ENCODE measurements at regions not wholly inside any gene's neighbourhood (a gene's known extent, or its start where the extent isn't known, plus 50 kb on each side); places are given as distances from the start of the nearest gene placed in this dataset.

- peak overlapping the region; percentile 45 for H3K9ac ChIP-seq (ENCODE audit: low read length)
- H3K4me1 ChIP-seq (ENCODE audit: control insufficient read depth, insufficient read depth, low read length): peaks cover 32% of the 10 kb centered on the region
- peak overlapping the region; percentile 41; the same call in 1 of the 2 replicates for H3K27ac ChIP-seq (ENCODE audit: low read depth, low read length)
- no peaks in the 10 kb centered on the region for H3K36me3 ChIP-seq (ENCODE audit: control insufficient read depth, insufficient read depth, low read length)
- no peaks in the 10 kb centered on the region for H3K9me3 ChIP-seq (ENCODE audit: control insufficient read depth, insufficient read depth, low read depth, low read length)
- no peaks in the 10 kb centered on the region for H3K27me3 ChIP-seq (ENCODE audit: control insufficient read depth, insufficient read depth, low read length)
- H3K4me3 ChIP-seq (ENCODE audit: low read depth, low read length): no peak overlapping the region
Observed at GRCh38 chr9:12934545-12935272, 159.9 kb downstream of the LURAP1L start.

GRCh38 chr9:12935714-12936113 is 160.9 kb downstream of the LURAP1L start:
- H3K27me3 ChIP-seq (ENCODE audit: control insufficient read depth, insufficient read depth, low read length): no peaks in the 10 kb centered on the region
- H3K27ac ChIP-seq (ENCODE audit: low read depth, low read length): no peak overlapping the region; the same call in 1 of the 2 replicates
- no peak overlapping the region for H3K9ac ChIP-seq (ENCODE audit: low read length)
- no peaks in the 10 kb centered on the region for H3K9me3 ChIP-seq (ENCODE audit: control insufficient read depth, insufficient read depth, low read depth, low read length)
- H3K36me3 ChIP-seq (ENCODE audit: control insufficient read depth, insufficient read depth, low read length): no peaks in the 10 kb centered on the region
- H3K4me1 ChIP-seq (ENCODE audit: control insufficient read depth, insufficient read depth, low read length): peaks cover 30% of the 10 kb centered on the region
- H3K4me3 ChIP-seq (ENCODE audit: low read depth, low read length): no peak overlapping the region

- H3K9ac ChIP-seq (ENCODE audit: low read length): peak overlapping the region; percentile 40
- peaks cover 15% of the 10 kb centered on the region; the same call in 1 of the 2 replicates for H3K4me1 ChIP-seq (ENCODE audit: control insufficient read depth, insufficient read depth, low read length)
- H3K36me3 ChIP-seq (ENCODE audit: control insufficient read depth, insufficient read depth, low read length): peaks cover 39% of the 10 kb centered on the region
- H3K4me3 ChIP-seq (ENCODE audit: low read depth, low read length): peak overlapping the region; percentile 15; the same call in 1 of the 2 replicates
- H3K27ac ChIP-seq (ENCODE audit: low read depth, low read length): peak overlapping the region; percentile 30; the same call in 1 of the 2 replicates
- H3K27me3 ChIP-seq (ENCODE audit: control insufficient read depth, insufficient read depth, low read length): no peaks in the 10 kb centered on the region
- H3K9me3 ChIP-seq (ENCODE audit: control insufficient read depth, insufficient read depth, low read depth, low read length): peaks cover 17% of the 10 kb centered on the region; the same call in 1 of the 2 replicates
Observed at GRCh38 chr9:12954441-12954840, 179.6 kb downstream of the LURAP1L start.

- Histone ChIP-seq H3K4me1 (ENCODE audit: control insufficient read depth, insufficient read depth, low read length) (peaks cover 15% of the 10 kb centered on the region; the same call in 1 of the 2 replicates), H3K4me3 (ENCODE audit: low read depth, low read length) (peak overlapping the region; percentile 5; the same call in 1 of the 2 replicates), H3K27ac (ENCODE audit: low read depth, low read length) (peak overlapping the region; percentile 97; the same call in 1 of the 2 replicates), H3K27me3 (ENCODE audit: control insufficient read depth, insufficient read depth, low read length) (no peaks in the 10 kb centered on the region), H3K36me3 (ENCODE audit: control insufficient read depth, insufficient read depth, low read length) (peaks cover 49% of the 10 kb centered on the region), H3K9me3 (ENCODE audit: control insufficient read depth, insufficient read depth, low read depth, low read length) (peaks cover 17% of the 10 kb centered on the region; the same call in 1 of the 2 replicates), H3K9ac (ENCODE audit: low read length) (peak overlapping the region; percentile 70)
Observed at GRCh38 chr9:12955510-12956163, 180.8 kb downstream of the LURAP1L start.

- H3K9me3 ChIP-seq (ENCODE audit: control insufficient read depth, insufficient read depth, low read depth, low read length): peaks cover 17% of the 10 kb centered on the region; the same call in 1 of the 2 replicates
- no peaks in the 10 kb centered on the region for H3K27me3 ChIP-seq (ENCODE audit: control insufficient read depth, insufficient read depth, low read length)
- H3K9ac ChIP-seq (ENCODE audit: low read length): peak overlapping the region; percentile 70
- H3K27ac ChIP-seq (ENCODE audit: low read depth, low read length): peak overlapping the region; percentile 97; the same call in 1 of the 2 replicates
- H3K4me1 ChIP-seq (ENCODE audit: control insufficient read depth, insufficient read depth, low read length): peaks cover 18% of the 10 kb centered on the region; the same call in 1 of the 2 replicates
- peak overlapping the region; percentile 5; the same call in 1 of the 2 replicates for H3K4me3 ChIP-seq (ENCODE audit: low read depth, low read length)
- peaks cover 54% of the 10 kb centered on the region for H3K36me3 ChIP-seq (ENCODE audit: control insufficient read depth, insufficient read depth, low read length)
Observed at GRCh38 chr9:12956261-12956660, 181.4 kb downstream of the LURAP1L start.

- peak overlapping the region; percentile 97; the same call in 1 of the 2 replicates for H3K27ac ChIP-seq (ENCODE audit: low read depth, low read length)
Observed at GRCh38 chr9:12956805-12957204, 182.0 kb downstream of the LURAP1L start.

GRCh38 chr9:12958279-12958678 is 183.5 kb downstream of the LURAP1L start:
- Histone ChIP-seq H3K36me3 (ENCODE audit: control insufficient read depth, insufficient read depth, low read length) (peaks cover 66% of the 10 kb centered on the region), H3K27me3 (ENCODE audit: control insufficient read depth, insufficient read depth, low read length) (no peaks in the 10 kb centered on the region), H3K4me1 (ENCODE audit: control insufficient read depth, insufficient read depth, low read length) (peaks cover 22% of the 10 kb centered on the region; the same call in 1 of the 2 replicates), H3K9ac (ENCODE audit: low read length) (no peak overlapping the region), H3K4me3 (ENCODE audit: low read depth, low read length) (no peak overlapping the region), H3K27ac (ENCODE audit: low read depth, low read length) (no peak overlapping the region), H3K9me3 (ENCODE audit: control insufficient read depth, insufficient read depth, low read depth, low read length) (peaks cover 17% of the 10 kb centered on the region; the same call in 1 of the 2 replicates)

More at GRCh38 chr9:12956805-12957204, 182.0 kb downstream of the LURAP1L start:
- H3K36me3 ChIP-seq (ENCODE audit: control insufficient read depth, insufficient read depth, low read length): peaks cover 60% of the 10 kb centered on the region
- peaks cover 17% of the 10 kb centered on the region; the same call in 1 of the 2 replicates for H3K9me3 ChIP-seq (ENCODE audit: control insufficient read depth, insufficient read depth, low read depth, low read length)
- H3K4me3 ChIP-seq (ENCODE audit: low read depth, low read length): no peak overlapping the region
- H3K9ac ChIP-seq (ENCODE audit: low read length): no peak overlapping the region
- H3K27me3 ChIP-seq (ENCODE audit: control insufficient read depth, insufficient read depth, low read length): no peaks in the 10 kb centered on the region
- H3K4me1 ChIP-seq (ENCODE audit: control insufficient read depth, insufficient read depth, low read length): peaks cover 22% of the 10 kb centered on the region; the same call in 1 of the 2 replicates

- peaks cover 17% of the 10 kb centered on the region; the same call in 1 of the 2 replicates for H3K9me3 ChIP-seq (ENCODE audit: control insufficient read depth, insufficient read depth, low read depth, low read length)
- H3K9ac ChIP-seq (ENCODE audit: low read length): no peak overlapping the region
- peaks cover 66% of the 10 kb centered on the region for H3K36me3 ChIP-seq (ENCODE audit: control insufficient read depth, insufficient read depth, low read length)
- H3K4me3 ChIP-seq (ENCODE audit: low read depth, low read length): no peak overlapping the region
- H3K27ac ChIP-seq (ENCODE audit: low read depth, low read length): no peak overlapping the region
- H3K4me1 ChIP-seq (ENCODE audit: control insufficient read depth, insufficient read depth, low read length): peaks cover 22% of the 10 kb centered on the region; the same call in 1 of the 2 replicates
- H3K27me3 ChIP-seq (ENCODE audit: control insufficient read depth, insufficient read depth, low read length): no peaks in the 10 kb centered on the region
Observed at GRCh38 chr9:12958708-12959107, 183.9 kb downstream of the LURAP1L start.

- Histone ChIP-seq H3K27me3 (ENCODE audit: control insufficient read depth, insufficient read depth, low read length) (no peaks in the 10 kb centered on the region), H3K36me3 (ENCODE audit: control insufficient read depth, insufficient read depth, low read length) (peaks cover 53% of the 10 kb centered on the region; the same call in 1 of the 2 replicates), H3K4me1 (ENCODE audit: control insufficient read depth, insufficient read depth, low read length) (peaks cover 10% of the 10 kb centered on the region; the same call in 1 of the 2 replicates), H3K9me3 (ENCODE audit: control insufficient read depth, insufficient read depth, low read depth, low read length) (peaks cover 14% of the 10 kb centered on the region; the same call in 1 of the 2 replicates), H3K4me3 (ENCODE audit: low read depth, low read length) (no peak overlapping the region), H3K9ac (ENCODE audit: low read length) (no peak overlapping the region), H3K27ac (ENCODE audit: low read depth, low read length) (no peak overlapping the region)
Observed at GRCh38 chr9:12961276-12961809, 186.5 kb downstream of the LURAP1L start.

- H3K9me3 ChIP-seq (ENCODE audit: control insufficient read depth, insufficient read depth, low read depth, low read length): peaks cover 6% of the 10 kb centered on the region; the same call in 1 of the 2 replicates
- H3K27me3 ChIP-seq (ENCODE audit: control insufficient read depth, insufficient read depth, low read length): no peaks in the 10 kb centered on the region
- no peak overlapping the region for H3K27ac ChIP-seq (ENCODE audit: low read depth, low read length)
- peaks cover 36% of the 10 kb centered on the region; the same call in 1 of the 2 replicates for H3K36me3 ChIP-seq (ENCODE audit: control insufficient read depth, insufficient read depth, low read length)
- H3K9ac ChIP-seq (ENCODE audit: low read length): no peak overlapping the region
- H3K4me1 ChIP-seq (ENCODE audit: control insufficient read depth, insufficient read depth, low read length): peaks cover 10% of the 10 kb centered on the region; the same call in 1 of the 2 replicates
- no peak overlapping the region for H3K4me3 ChIP-seq (ENCODE audit: low read depth, low read length)
Observed at GRCh38 chr9:12963537-12963936, 188.7 kb downstream of the LURAP1L start.
